ENCODE measurements at regions not wholly inside any gene's neighbourhood (a gene's known extent, or its start where the extent isn't known, plus 50 kb on each side); places are given as distances from the start of the nearest gene placed in this dataset.

DNA sequence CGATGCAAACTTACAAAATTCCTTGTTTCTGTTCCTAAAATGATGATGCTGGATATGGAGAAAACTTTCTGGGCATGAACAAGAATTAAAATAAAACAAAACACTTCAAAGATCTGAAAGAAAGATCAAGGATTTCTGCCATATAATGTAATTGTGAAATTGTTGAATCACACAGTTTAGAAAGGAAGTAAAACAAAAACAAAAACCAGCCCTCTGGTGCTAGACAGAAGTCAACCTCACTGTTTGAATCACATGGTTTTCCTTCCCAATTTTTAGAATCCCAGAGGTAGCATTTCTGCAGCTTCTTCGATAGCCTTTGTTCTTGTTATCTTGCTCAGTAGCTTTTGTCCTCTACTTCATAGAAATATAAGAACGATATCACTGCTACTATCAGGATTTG lies 118.2 kb upstream of the ARGLU1 start:
- TF ChIP-seq, protein P1, sequence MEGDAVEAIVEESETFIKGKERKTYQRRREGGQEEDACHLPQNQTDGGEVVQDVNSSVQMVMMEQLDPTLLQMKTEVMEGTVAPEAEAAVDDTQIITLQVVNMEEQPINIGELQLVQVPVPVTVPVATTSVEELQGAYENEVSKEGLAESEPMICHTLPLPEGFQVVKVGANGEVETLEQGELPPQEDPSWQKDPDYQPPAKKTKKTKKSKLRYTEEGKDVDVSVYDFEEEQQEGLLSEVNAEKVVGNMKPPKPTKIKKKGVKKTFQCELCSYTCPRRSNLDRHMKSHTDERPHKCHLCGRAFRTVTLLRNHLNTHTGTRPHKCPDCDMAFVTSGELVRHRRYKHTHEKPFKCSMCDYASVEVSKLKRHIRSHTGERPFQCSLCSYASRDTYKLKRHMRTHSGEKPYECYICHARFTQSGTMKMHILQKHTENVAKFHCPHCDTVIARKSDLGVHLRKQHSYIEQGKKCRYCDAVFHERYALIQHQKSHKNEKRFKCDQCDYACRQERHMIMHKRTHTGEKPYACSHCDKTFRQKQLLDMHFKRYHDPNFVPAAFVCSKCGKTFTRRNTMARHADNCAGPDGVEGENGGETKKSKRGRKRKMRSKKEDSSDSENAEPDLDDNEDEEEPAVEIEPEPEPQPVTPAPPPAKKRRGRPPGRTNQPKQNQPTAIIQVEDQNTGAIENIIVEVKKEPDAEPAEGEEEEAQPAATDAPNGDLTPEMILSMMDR (IDR thresholded peaks at IDR 0.05), result no peak
- no peak for TF ChIP-seq POLR2A (IDR thresholded peaks at IDR 0.05)
